Neuronal stem cell (in vitro differentiated cells): ENCODE measurements at regions not wholly inside any gene's neighbourhood (a gene's known extent, or its start where the extent isn't known, plus 50 kb on each side); places are given as distances from the start of the nearest gene placed in this dataset.
A peak's percentile ranks its signal among the peaks of the same experiment; 100 is the strongest.

Experiments
- DNase-seq: peaks from one replicate; pipeline ENCODE4 v3.0.0-alpha.2; 2013; ENCODE audit warnings: low spot score
- H2AFZ ChIP-seq: one replicate; pipeline ENCODE4 v1.6.1; 2013; ENCODE audit warnings: mild to moderate bottlenecking, low read length, inconsistent platforms
- H2AK5ac ChIP-seq: 2 replicates; pipeline ENCODE4 v1.6.1; 2013; ENCODE audit warnings: low read depth, mild to moderate bottlenecking, inconsistent platforms, low read length, moderate library complexity, mixed read lengths
- H2BK120ac ChIP-seq: 2 replicates; pipeline ENCODE4 v1.6.1; 2013; ENCODE audit warnings: low read depth, mild to moderate bottlenecking, inconsistent platforms, low read length, moderate library complexity, mixed read lengths
- H2BK12ac ChIP-seq: one replicate; pipeline ENCODE4 v1.6.1; 2013; ENCODE audit warnings: low read length, inconsistent platforms
- H2BK15ac ChIP-seq: 2 replicates; pipeline ENCODE4 v1.6.1; 2013; ENCODE audit warnings: mild to moderate bottlenecking, low read length, inconsistent platforms, mixed read lengths
- H2BK5ac ChIP-seq: one replicate; pipeline ENCODE4 v1.6.1; 2013; ENCODE audit warnings: inconsistent platforms, mild to moderate bottlenecking, low read length, moderate library complexity
- H3K14ac ChIP-seq: one replicate; pipeline ENCODE4 v1.6.1; 2013; ENCODE audit warnings: low read length, inconsistent platforms
- H3K18ac ChIP-seq: 2 replicates; pipeline ENCODE4 v1.6.1; 2013; ENCODE audit warnings: low read length, inconsistent platforms
- H3K23ac ChIP-seq: 2 replicates; pipeline ENCODE4 v1.6.1; 2013; ENCODE audit warnings: low read depth, mild to moderate bottlenecking, mixed read lengths, low read length, inconsistent platforms; ENCODE audit not compliant: poor library complexity
- H3K27ac ChIP-seq: replicated peaks from 3 replicates; pipeline ENCODE4 v1.5.1; 2013; ENCODE audit warnings: low read length, inconsistent platforms
- H3K27me3 ChIP-seq, 3 experiments: 2 replicates each; pipeline ENCODE4 v1.6.1; 2013; ENCODE audit warnings: low read length in 3 of 3, mild to moderate bottlenecking in 2 of 3, inconsistent platforms in 1 of 3, low read depth in 1 of 3, mixed read lengths in 1 of 3, moderate library complexity in 1 of 3; ENCODE audit not compliant: control insufficient read depth in 3 of 3, insufficient read depth in 3 of 3
- H3K36me3 ChIP-seq, 2 donors: replicated peaks in 1 of 2; 2 replicates each; pipeline ENCODE4 v1.6.1; 2013; ENCODE audit warnings: low read length in 2 of 2; ENCODE audit not compliant: control insufficient read depth in 2 of 2, insufficient read depth in 2 of 2
- H3K4ac ChIP-seq: 2 replicates; pipeline ENCODE4 v1.6.1; 2013; ENCODE audit warnings: inconsistent platforms, mild to moderate bottlenecking, low read length, moderate library complexity
- H3K4me1 ChIP-seq, 2 donors: 1 replicate in 1 of 2; 2 replicates in 1 of 2; pipeline ENCODE4 v1.6.1; 2013; ENCODE audit warnings: low read length in 2 of 2, low read depth in 1 of 2; ENCODE audit not compliant: control insufficient read depth in 2 of 2, insufficient read depth in 1 of 2
- H3K4me2 ChIP-seq: one replicate; pipeline ENCODE4 v1.6.1; 2013; ENCODE audit warnings: mild to moderate bottlenecking, low read length, inconsistent platforms; ENCODE audit not compliant: insufficient read depth, poor library complexity, severe bottlenecking
- H3K4me3 ChIP-seq, 2 donors: 2 replicates each; pipeline ENCODE4 v1.5.1; 2013; ENCODE audit warnings: low read length in 2 of 2, mild to moderate bottlenecking in 2 of 2, inconsistent platforms in 1 of 2, moderate library complexity in 1 of 2
- H3K79me1 ChIP-seq: one replicate; pipeline ENCODE4 v1.6.1; 2013; ENCODE audit warnings: low read depth, mild to moderate bottlenecking, inconsistent platforms, low read length, moderate library complexity
- H3K9ac ChIP-seq: one replicate; pipeline ENCODE4 v1.6.1; 2013; ENCODE audit warnings: mild to moderate bottlenecking, low read depth, low read length, inconsistent platforms; ENCODE audit not compliant: poor library complexity
- H3K9me3 ChIP-seq, 2 donors: replicated peaks in 1 of 2; 2 replicates each; pipeline versions ENCODE3 to v1.6.1; 2013; ENCODE audit warnings: low read length in 2 of 2, mild to moderate bottlenecking in 2 of 2, inconsistent platforms in 1 of 2, low read depth in 1 of 2, mixed read lengths in 1 of 2, moderate library complexity in 1 of 2; ENCODE audit not compliant: control insufficient read depth in 2 of 2, insufficient read depth in 1 of 2
- H4K8ac ChIP-seq: one replicate; pipeline ENCODE4 v1.6.1; 2013; ENCODE audit warnings: low read depth, mild to moderate bottlenecking, inconsistent platforms, low read length, moderate library complexity
- H4K91ac ChIP-seq: one replicate; pipeline ENCODE4 v1.6.1; 2013; ENCODE audit warnings: low read length, low read depth, mild to moderate bottlenecking, inconsistent platforms; ENCODE audit not compliant: poor library complexity
- WGBS, 2 donors: extraction: QIAGEN DNeasy Blood & Tissue Kit; methylation state at CpG; one replicate each; pipeline ENCODE4 v1.1.7; 2013; ENCODE audit warnings: missing lambda C conversion rate in 2 of 2, mixed read lengths in 1 of 2; ENCODE audit not compliant: insufficient read length in 2 of 2, insufficient replicate concordance in 1 of 2; ENCODE audit errors: extremely low coverage in 2 of 2; 5-methylcytosine and 5-hydroxymethylcytosine counted together

GRCh38 chr1:209086486-209087192 is 496.9 kb upstream of the CAMK1G start:
- Histone ChIP-seq H3K9me3 (peaks cover 0 to 2% of the 10 kb centered on the region in 2 donors), H2BK120ac (no peak overlapping the region), H3K27me3 (no peaks in the 10 kb centered on the region), H3K4me2 (no peak overlapping the region), H3K23ac (no peak overlapping the region), H3K79me1 (no peaks in the 10 kb centered on the region), H3K36me3 (no peaks in the 10 kb centered on the region), H3K4ac (no peak overlapping the region), H3K4me1 (peaks cover 0 to 7% of the 10 kb centered on the region in 2 donors), H2BK5ac (no peak overlapping the region), H3K27ac (no peak overlapping the region), H3K4me3 (no peak overlapping the region), H4K91ac (no peak overlapping the region), H3K14ac (no peak overlapping the region), H2BK12ac (no peak overlapping the region), H2AK5ac (no peak overlapping the region), H3K18ac (peak overlapping the region; percentile 34), H2BK15ac (no peak overlapping the region), H2AFZ (no peak overlapping the region), H4K8ac (no peak overlapping the region), H3K9ac (no peak overlapping the region)
- no peak for DNase-seq
- WGBS, 2 donors = no CpG with 5 or more reads among the region's 6 CpGs

DNA sequence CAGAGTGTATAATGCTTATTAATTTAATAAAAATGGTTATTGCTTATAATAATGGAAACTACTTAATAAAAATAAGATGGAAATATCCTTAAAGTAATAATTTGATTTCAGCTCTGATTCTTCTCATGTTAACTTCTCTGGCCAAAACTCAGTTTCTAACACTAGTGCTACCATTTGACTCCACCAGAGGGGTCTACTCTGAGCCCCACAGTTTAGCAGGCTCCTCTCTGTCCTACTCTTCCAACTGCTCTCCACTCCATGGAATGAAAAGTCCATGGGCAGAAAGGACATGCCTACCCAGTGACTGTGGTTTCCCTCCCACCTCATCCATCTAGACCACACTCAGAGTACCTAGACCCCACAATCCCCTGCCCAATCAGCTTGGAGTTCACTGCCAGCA is 489.1 kb upstream of the CAMK1G start:
- Histone ChIP-seq H2BK15ac (no peak overlapping the region), H3K4me2 (no peak overlapping the region), H4K91ac (no peak overlapping the region), H3K4ac (no peak overlapping the region), H2BK12ac (no peak overlapping the region), H3K27ac (no peak overlapping the region), H3K4me1 (peaks cover 0 to 2% of the 10 kb centered on the region in 2 donors), H3K18ac (no peak overlapping the region), H3K27me3 (no peaks in the 10 kb centered on the region), H2BK5ac (no peak overlapping the region), H3K36me3 (no peaks in the 10 kb centered on the region), H3K4me3 (no peak overlapping the region), H2BK120ac (no peak overlapping the region), H3K9ac (no peak overlapping the region), H2AFZ (no peak overlapping the region), H3K23ac (no peak overlapping the region), H3K9me3 (no peaks in the 10 kb centered on the region), H4K8ac (no peak overlapping the region), H3K14ac (no peak overlapping the region), H3K79me1 (no peaks in the 10 kb centered on the region), H2AK5ac (no peak overlapping the region)
- DNase-seq = no peak

GRCh38 chr1:209095627-209096595 is 487.6 kb upstream of the CAMK1G start:
- Histone ChIP-seq H3K27me3 (no peaks in the 10 kb centered on the region), H2AFZ (no peak overlapping the region), H3K14ac (no peak overlapping the region), H3K36me3 (no peaks in the 10 kb centered on the region), H2BK15ac (no peak overlapping the region), H3K23ac (no peak overlapping the region), H3K4ac (no peak overlapping the region), H2BK12ac (no peak overlapping the region), H3K4me2 (no peak overlapping the region), H4K8ac (no peak overlapping the region), H3K4me3 (no peak overlapping the region), H4K91ac (no peak overlapping the region), H2BK120ac (no peak overlapping the region), H2BK5ac (no peak overlapping the region), H3K79me1 (no peaks in the 10 kb centered on the region), H3K9me3 (no peaks in the 10 kb centered on the region), H2AK5ac (no peak overlapping the region), H3K4me1 (peaks cover 0 to 2% of the 10 kb centered on the region in 2 donors), H3K18ac (no peak overlapping the region), H3K9ac (no peak overlapping the region), H3K27ac (no peak overlapping the region)
- WGBS, 2 donors = no CpG with 5 or more reads among the region's 9 CpGs
- DNase-seq = no peak

DNA sequence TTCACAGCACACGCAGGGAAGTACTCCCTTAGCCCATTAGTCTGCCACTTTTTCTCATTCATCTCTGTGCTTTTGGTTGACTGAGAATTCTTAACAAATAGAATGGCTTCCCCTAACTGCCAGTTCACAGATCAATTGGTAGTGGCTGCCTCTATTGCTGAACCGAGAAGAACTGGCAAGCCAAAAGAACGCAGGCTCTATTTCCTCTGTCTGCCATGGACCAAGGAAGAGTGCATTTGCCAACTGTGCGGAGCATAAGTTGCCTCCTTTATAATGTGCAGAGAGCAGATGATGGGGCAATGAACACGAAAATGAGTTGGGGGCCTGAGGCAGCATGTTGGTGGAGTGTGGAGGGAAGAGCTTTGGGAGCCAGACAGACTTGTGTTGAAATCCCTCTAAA is 483.1 kb upstream of the CAMK1G start:
- no peak overlapping the region for H3K4me2 ChIP-seq
- H3K18ac ChIP-seq = no peak overlapping the region
- H4K8ac ChIP-seq = no peak overlapping the region
- no peak for DNase-seq
- no peak overlapping the region for H2BK120ac ChIP-seq
- no peaks in the 10 kb centered on the region for H3K9me3 ChIP-seq
- H3K4ac ChIP-seq = no peak overlapping the region
- no peak overlapping the region for H3K14ac ChIP-seq
- H2BK12ac ChIP-seq = no peak overlapping the region
- no peak overlapping the region for H2BK15ac ChIP-seq
- no peak overlapping the region for H2AK5ac ChIP-seq
- no peaks in the 10 kb centered on the region for H3K4me1 ChIP-seq
- no peaks in the 10 kb centered on the region for H3K27me3 ChIP-seq
- H3K27ac ChIP-seq = no peak overlapping the region
- no peak overlapping the region for H3K4me3 ChIP-seq
- H4K91ac ChIP-seq = no peak overlapping the region
- WGBS, 2 donors = no CpG with 5 or more reads among the region's 5 CpGs
- no peaks in the 10 kb centered on the region for H3K79me1 ChIP-seq
- H3K23ac ChIP-seq = no peak overlapping the region
- H3K36me3 ChIP-seq = no peaks in the 10 kb centered on the region
- no peak overlapping the region for H2AFZ ChIP-seq
- no peak overlapping the region for H3K9ac ChIP-seq
- H2BK5ac ChIP-seq = no peak overlapping the region
